Nephron progenitor cell (in vitro differentiated cells): ENCODE measurements at regions not wholly inside any gene's neighbourhood (a gene's known extent, or its start where the extent isn't known, plus 50 kb on each side); places are given as distances from the start of the nearest gene placed in this dataset.
"Not testable (repeated sequence)": the region's sequence is repeated elsewhere in the genome, so short reads cannot be mapped to it uniquely, and the experiment has no call there.

Source experiments
- DNase-seq: peaks from one replicate; pipeline ENCODE4 v3.0.0; 2021
- H3K27ac Mint-ChIP-seq: 2 replicates; pipeline ENCODE4 v1.8.0; 2021; ENCODE audit warnings: mild to moderate bottlenecking, moderate library complexity, mixed read lengths
- H3K27me3 Mint-ChIP-seq: 2 replicates; pipeline ENCODE4 v1.8.0; 2021; ENCODE audit warnings: mild to moderate bottlenecking, low read depth, mixed read lengths; ENCODE audit not compliant: poor library complexity
- H3K36me3 Mint-ChIP-seq: 2 replicates; pipeline ENCODE4 v1.8.0; 2021; ENCODE audit warnings: low read depth, mixed read lengths
- H3K4me1 Mint-ChIP-seq: 2 replicates; pipeline ENCODE4 v1.8.0; 2021; ENCODE audit warnings: mixed read lengths
- H3K4me3 Mint-ChIP-seq: 2 replicates; pipeline ENCODE4 v1.8.0; 2021; ENCODE audit warnings: mild to moderate bottlenecking, moderate library complexity, mixed read lengths
- H3K9me3 Mint-ChIP-seq: 2 replicates; pipeline ENCODE4 v1.8.0; 2021; ENCODE audit warnings: mild to moderate bottlenecking, moderate library complexity, mixed read lengths
- CTCF ChIP-seq: fragments of 200-600 bp; sonication (generic); IDR thresholded peaks from 2 replicates; pipeline ENCODE4 v1.5.0; 2021; ENCODE audit warnings: antibody characterized with exemption

GRCh38 chr2:59233448-59233847 is 992.3 kb upstream of the FANCL start:
- Mint-ChIP-seq H3K36me3 (no peaks in the 10 kb centered on the region), H3K9me3 (no peaks in the 10 kb centered on the region), H3K27me3 (peaks cover 3% of the 10 kb centered on the region), H3K4me3 (no peak overlapping the region), H3K4me1 (peaks cover 1% of the 10 kb centered on the region), H3K27ac (no peak overlapping the region)
- no peak for DNase-seq
- TF ChIP-seq CTCF: no peak

GRCh38 chr2:59232394-59233165 is 991.5 kb upstream of the FANCL start:
- TF ChIP-seq CTCF: no peak
- DNase-seq: no peak
- Mint-ChIP-seq H3K36me3 (no peaks in the 10 kb centered on the region), H3K9me3 (no peaks in the 10 kb centered on the region), H3K27me3 (peaks cover 3% of the 10 kb centered on the region), H3K4me1 (no peaks in the 10 kb centered on the region), H3K4me3 (no peak overlapping the region), H3K27ac (no peak overlapping the region)

DNA sequence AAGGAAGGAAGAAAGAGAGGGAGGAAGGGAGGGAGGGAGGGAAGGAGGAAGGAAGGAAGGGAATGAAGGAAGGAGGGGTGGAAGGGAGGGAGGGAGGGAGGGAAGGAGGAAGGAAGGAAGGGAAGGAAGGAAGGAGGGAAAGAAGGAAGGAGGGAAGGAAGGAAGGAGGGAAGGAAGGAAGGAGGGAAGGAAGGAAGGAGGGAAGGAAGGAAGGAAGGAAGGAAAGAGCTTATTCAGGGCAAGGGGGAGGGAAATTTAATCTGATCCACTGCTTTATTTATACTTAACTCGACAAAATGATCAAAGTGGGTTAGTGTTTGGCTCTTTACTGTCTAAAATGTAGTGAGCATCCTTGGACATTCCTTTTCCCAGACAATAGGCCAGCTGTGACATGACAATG is 985.2 kb upstream of the FANCL start:
- H3K4me3 Mint-ChIP-seq, DNase-seq, H3K4me1 Mint-ChIP-seq, H3K36me3 Mint-ChIP-seq, H3K27ac Mint-ChIP-seq, H3K9me3 Mint-ChIP-seq, H3K27me3 Mint-ChIP-seq: not testable (repeated sequence)

DNA sequence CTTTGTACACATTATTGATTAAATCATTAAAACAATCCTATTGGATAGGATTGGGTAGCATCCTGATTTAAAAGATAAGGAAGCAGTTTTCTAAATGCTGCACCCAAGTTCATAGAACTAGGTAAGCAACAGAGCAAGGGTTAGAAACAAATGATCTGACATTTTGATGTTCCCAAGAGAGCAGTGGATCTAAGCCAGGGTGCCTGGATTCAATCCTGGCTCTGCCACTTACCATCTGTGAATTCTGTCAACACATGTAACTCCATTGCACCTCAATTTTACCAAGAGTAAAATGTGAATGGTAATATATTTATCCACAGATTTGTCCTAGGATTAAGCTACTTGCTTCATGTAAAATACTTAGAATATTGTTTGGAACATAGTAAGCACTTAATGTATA is 982.6 kb upstream of the FANCL start:
- Mint-ChIP-seq H3K9me3 (no peaks in the 10 kb centered on the region), H3K36me3 (no peaks in the 10 kb centered on the region), H3K27ac (no peak overlapping the region), H3K27me3 (peaks cover 4% of the 10 kb centered on the region), H3K4me1 (no peaks in the 10 kb centered on the region), H3K4me3 (no peak overlapping the region)
- no peak for DNase-seq
- TF ChIP-seq CTCF: no peak

GRCh38 chr2:59217360-59217759 is 976.2 kb upstream of the FANCL start:
- no peaks in the 10 kb centered on the region for H3K9me3 Mint-ChIP-seq
- H3K27me3 Mint-ChIP-seq: no peaks in the 10 kb centered on the region
- no peak for DNase-seq
- no peak overlapping the region for H3K27ac Mint-ChIP-seq
- TF ChIP-seq CTCF: no peak
- H3K4me3 Mint-ChIP-seq: no peak overlapping the region
- H3K36me3 Mint-ChIP-seq: no peaks in the 10 kb centered on the region
- H3K4me1 Mint-ChIP-seq: no peaks in the 10 kb centered on the region

DNA sequence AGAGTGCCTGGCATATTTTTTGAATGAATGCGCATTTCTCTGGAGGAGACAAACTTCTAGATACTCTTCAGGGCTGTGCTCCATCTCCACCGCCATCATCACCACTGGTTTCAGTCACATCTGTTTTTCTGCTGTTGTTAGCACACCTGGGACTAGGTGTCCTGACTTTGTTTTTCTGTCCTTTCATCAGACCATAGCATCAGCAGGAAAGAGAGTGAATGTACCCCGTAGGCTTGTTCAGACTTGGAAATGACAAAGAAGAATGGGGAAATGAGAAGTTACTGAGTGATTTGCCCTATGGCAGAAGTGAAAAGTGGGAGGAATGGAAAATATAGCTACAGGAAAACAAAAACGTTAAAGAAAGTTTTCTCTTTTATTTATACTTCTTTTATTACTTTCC is 965.2 kb upstream of the FANCL start:
- H3K36me3 Mint-ChIP-seq: no peaks in the 10 kb centered on the region
- no peaks in the 10 kb centered on the region for H3K9me3 Mint-ChIP-seq
- TF ChIP-seq CTCF: no peak
- no peak overlapping the region for H3K27ac Mint-ChIP-seq
- H3K4me1 Mint-ChIP-seq: no peaks in the 10 kb centered on the region
- H3K4me3 Mint-ChIP-seq: no peak overlapping the region
- DNase-seq: no peak
- peaks cover 7% of the 10 kb centered on the region for H3K27me3 Mint-ChIP-seq
